Fibroblast of lung (primary cell): ENCODE measurements at regions not wholly inside any gene's neighbourhood (a gene's known extent, or its start where the extent isn't known, plus 50 kb on each side); places are given as distances from the start of the nearest gene placed in this dataset.

ENCODE experiments used
- DNase-seq, 2 donors: peaks; one replicate each; pipeline versions ENCODE4 v3.0.0 to v3.0.0-alpha.2; 2010; ENCODE audit warnings: low read depth in 2 of 2
- H2AFZ ChIP-seq: 2 replicates; pipeline ENCODE4 v1.5.1; 2012; ENCODE audit warnings: low read length, control low read depth, inconsistent platforms
- H3K27ac ChIP-seq: 2 replicates; pipeline ENCODE4 v1.5.1; 2011; ENCODE audit warnings: low read length, control low read depth; ENCODE audit not compliant: insufficient read depth
- H3K27me3 ChIP-seq: 2 replicates; pipeline ENCODE4 v1.5.1; 2011; ENCODE audit warnings: mild to moderate bottlenecking, low read length; ENCODE audit not compliant: control insufficient read depth, insufficient read depth
- H3K36me3 ChIP-seq: 2 replicates; pipeline ENCODE4 v1.5.1; 2011; ENCODE audit warnings: low read length; ENCODE audit not compliant: control insufficient read depth, insufficient read depth
- H3K4me1 ChIP-seq: 2 replicates; pipeline ENCODE4 v1.5.1; 2011; ENCODE audit warnings: low read length; ENCODE audit not compliant: control insufficient read depth, insufficient read depth; ENCODE audit errors: extremely low read depth
- H3K4me2 ChIP-seq: 2 replicates; pipeline ENCODE4 v1.5.1; 2011; ENCODE audit warnings: low read length, control low read depth; ENCODE audit not compliant: insufficient read depth; ENCODE audit errors: extremely low read depth
- H3K4me3 ChIP-seq, 4 experiments: fragments of 200-600 bp in 1 of 4; sonication (generic) in 1 of 4; replicated peaks in 1 of 4; 2 replicates each; pipeline ENCODE4 v1.5.1; 2011 to 2016; ENCODE audit warnings: low read length in 4 of 4, low read depth in 3 of 4, mild to moderate bottlenecking in 3 of 4, control low read depth in 2 of 4, inconsistent platforms in 1 of 4, mixed read lengths in 1 of 4; ENCODE audit not compliant: insufficient read depth in 1 of 4; ENCODE audit errors: control extremely low read depth in 1 of 4
- H3K79me2 ChIP-seq: 2 replicates; pipeline ENCODE4 v1.5.1; 2012; ENCODE audit warnings: mild to moderate bottlenecking, low read length, inconsistent platforms; ENCODE audit not compliant: control insufficient read depth, insufficient read depth
- H3K9ac ChIP-seq: 2 replicates; pipeline ENCODE4 v1.5.1; 2011; ENCODE audit warnings: mild to moderate bottlenecking, low read length, control low read depth; ENCODE audit not compliant: insufficient read depth
- H3K9me3 ChIP-seq: 2 replicates; pipeline ENCODE4 v1.5.1; 2012; ENCODE audit warnings: low read depth, low read length; ENCODE audit not compliant: control insufficient read depth, insufficient read depth
- H4K20me1 ChIP-seq: 2 replicates; pipeline ENCODE4 v1.5.1; 2011; ENCODE audit warnings: low read length; ENCODE audit not compliant: control insufficient read depth, insufficient read depth; ENCODE audit errors: extremely low read depth
- EZH2 ChIP-seq: IDR thresholded peaks from 2 replicates; pipeline ENCODE4 v1.5.1; 2012; ENCODE audit warnings: low read length, control low read depth, mild to moderate bottlenecking; ENCODE audit errors: missing control alignments
- TF ChIP-seq, protein P1 (sequence below), 2 donors: IDR thresholded peaks in 1 of 2; conservative IDR thresholded peaks in 1 of 2; 1 replicate in 1 of 2; 2 replicates in 1 of 2; pipeline ENCODE4 v1.5.1; 2011 to 2012; ENCODE audit warnings: low read length in 2 of 2, control low read depth in 1 of 2, inconsistent platforms in 1 of 2, low read depth in 1 of 2, mild to moderate bottlenecking in 1 of 2

DNA sequence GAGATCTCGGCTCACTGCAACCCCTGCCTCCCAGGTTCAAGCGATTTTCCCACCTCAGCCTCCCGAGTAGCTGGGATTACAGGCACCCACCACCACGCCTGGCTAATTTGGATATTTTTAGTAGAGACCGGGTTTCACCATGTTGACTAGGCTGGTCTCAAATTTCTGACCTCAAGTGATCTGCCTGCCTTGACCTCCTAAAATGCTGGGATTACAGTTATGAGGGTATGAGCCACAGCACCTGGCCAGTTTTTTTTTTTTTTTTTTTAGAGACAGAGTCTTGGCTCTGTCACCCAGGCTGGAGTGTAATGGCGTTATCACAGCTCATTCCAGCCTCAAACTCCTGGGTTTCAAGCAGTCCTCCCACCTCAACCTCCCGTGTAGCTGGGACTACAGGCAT, 54.9 kb upstream of the PRR5 start:
- Histone ChIP-seq H3K9ac (no peak overlapping the region), H3K4me1 (peaks cover 5% of the 10 kb centered on the region), H3K27ac (no peak overlapping the region), H3K4me2 (no peak overlapping the region), H3K4me3 (no peak overlapping the region), H4K20me1 (no peaks in the 10 kb centered on the region), H3K79me2 (no peaks in the 10 kb centered on the region), H2AFZ (no peak overlapping the region), H3K27me3 (no peaks in the 10 kb centered on the region), H3K36me3 (no peaks in the 10 kb centered on the region), H3K9me3 (no peaks in the 10 kb centered on the region)
- DNase-seq = no peak
- no peak for TF ChIP-seq EZH2
- TF ChIP-seq, protein P1, sequence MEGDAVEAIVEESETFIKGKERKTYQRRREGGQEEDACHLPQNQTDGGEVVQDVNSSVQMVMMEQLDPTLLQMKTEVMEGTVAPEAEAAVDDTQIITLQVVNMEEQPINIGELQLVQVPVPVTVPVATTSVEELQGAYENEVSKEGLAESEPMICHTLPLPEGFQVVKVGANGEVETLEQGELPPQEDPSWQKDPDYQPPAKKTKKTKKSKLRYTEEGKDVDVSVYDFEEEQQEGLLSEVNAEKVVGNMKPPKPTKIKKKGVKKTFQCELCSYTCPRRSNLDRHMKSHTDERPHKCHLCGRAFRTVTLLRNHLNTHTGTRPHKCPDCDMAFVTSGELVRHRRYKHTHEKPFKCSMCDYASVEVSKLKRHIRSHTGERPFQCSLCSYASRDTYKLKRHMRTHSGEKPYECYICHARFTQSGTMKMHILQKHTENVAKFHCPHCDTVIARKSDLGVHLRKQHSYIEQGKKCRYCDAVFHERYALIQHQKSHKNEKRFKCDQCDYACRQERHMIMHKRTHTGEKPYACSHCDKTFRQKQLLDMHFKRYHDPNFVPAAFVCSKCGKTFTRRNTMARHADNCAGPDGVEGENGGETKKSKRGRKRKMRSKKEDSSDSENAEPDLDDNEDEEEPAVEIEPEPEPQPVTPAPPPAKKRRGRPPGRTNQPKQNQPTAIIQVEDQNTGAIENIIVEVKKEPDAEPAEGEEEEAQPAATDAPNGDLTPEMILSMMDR (conservative IDR thresholded peaks at IDR 0.05 in 1 of 2, IDR thresholded peaks at IDR 0.05 in 1 of 2; ENCODE audit: low read depth in 1 of 2, low read length in 2 of 2) = no peak

DNA sequence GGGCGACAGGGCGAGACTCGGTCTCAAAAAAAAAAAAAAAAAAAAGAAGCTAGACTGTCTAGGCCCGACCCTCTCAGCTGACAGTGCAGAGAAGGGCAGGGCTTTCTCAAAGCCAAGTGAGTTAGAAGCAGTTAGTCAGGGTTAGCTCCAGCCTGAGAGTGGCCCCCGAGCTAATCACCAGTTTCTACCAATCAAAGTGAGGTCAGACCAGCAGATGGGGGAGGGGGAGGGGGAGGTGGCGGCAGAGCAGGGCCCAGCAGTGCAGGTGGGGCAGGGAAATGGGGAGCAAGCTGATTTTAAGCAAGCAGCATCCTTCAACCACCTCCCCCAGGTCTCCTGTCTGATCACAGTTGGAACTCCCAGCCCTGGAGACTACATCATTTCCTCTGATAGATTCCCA, 55.3 kb upstream of the PRR5 start:
- Histone ChIP-seq H3K4me3 (no peak overlapping the region), H3K36me3 (no peaks in the 10 kb centered on the region), H2AFZ (no peak overlapping the region), H3K4me2 (no peak overlapping the region), H3K9ac (no peak overlapping the region), H3K9me3 (no peaks in the 10 kb centered on the region), H3K27ac (no peak overlapping the region), H4K20me1 (no peaks in the 10 kb centered on the region), H3K27me3 (no peaks in the 10 kb centered on the region), H3K4me1 (peaks cover 5% of the 10 kb centered on the region), H3K79me2 (no peaks in the 10 kb centered on the region)
- no peak for DNase-seq
- no peak for TF ChIP-seq EZH2
- TF ChIP-seq, protein P1 (conservative IDR thresholded peaks at IDR 0.05 in 1 of 2, IDR thresholded peaks at IDR 0.05 in 1 of 2; ENCODE audit: low read depth in 1 of 2, low read length in 2 of 2) = no peak

DNA sequence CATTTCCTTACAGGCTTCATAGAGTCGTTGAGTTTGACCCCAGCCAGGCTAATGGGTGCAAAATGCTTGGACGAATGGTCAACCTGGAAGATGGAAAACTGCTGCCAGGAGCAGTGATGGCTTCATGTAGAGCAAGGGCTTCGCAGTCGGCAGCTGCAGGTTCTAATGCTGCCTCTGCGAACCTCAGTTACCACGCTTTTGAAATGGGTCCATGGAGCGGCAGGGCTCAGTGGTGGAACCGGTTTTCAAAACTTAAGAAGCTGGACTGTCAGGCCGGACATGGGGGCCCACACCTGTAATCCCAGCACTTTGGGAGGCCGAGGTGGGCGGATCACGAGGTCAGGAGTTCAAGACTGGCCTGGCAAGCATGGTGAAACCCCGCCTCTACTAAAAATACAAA, 55.9 kb upstream of the PRR5 start:
- H3K4me2 ChIP-seq = no peak overlapping the region
- DNase-seq = no peak
- TF ChIP-seq EZH2 = no peak
- TF ChIP-seq, protein P1 (conservative IDR thresholded peaks at IDR 0.05 in 1 of 2, IDR thresholded peaks at IDR 0.05 in 1 of 2; ENCODE audit: low read depth in 1 of 2, low read length in 2 of 2) = no peak
- no peak overlapping the region for H3K4me3 ChIP-seq
- no peak overlapping the region for H3K9ac ChIP-seq
- H3K9me3 ChIP-seq = no peaks in the 10 kb centered on the region
- H3K79me2 ChIP-seq = no peaks in the 10 kb centered on the region
- H3K27me3 ChIP-seq = no peaks in the 10 kb centered on the region
- H2AFZ ChIP-seq = no peak overlapping the region
- H3K36me3 ChIP-seq = no peaks in the 10 kb centered on the region
- peaks cover 5% of the 10 kb centered on the region for H3K4me1 ChIP-seq
- H3K27ac ChIP-seq = no peak overlapping the region
- H4K20me1 ChIP-seq = no peaks in the 10 kb centered on the region
